HepG2 (cell line): ENCODE measurements at regions not wholly inside any gene's neighbourhood (a gene's known extent, or its start where the extent isn't known, plus 50 kb on each side); places are given as distances from the start of the nearest gene placed in this dataset.

Experiments
- PTBP1 ChIP-seq: fragments of 200-400 bp; formaldehyde crosslinking; IDR thresholded peaks from 2 replicates; pipeline ENCODE4 v1.6.1; 2018; ENCODE audit warnings: low read length, low read depth; ENCODE audit not compliant: poor library complexity, severe bottlenecking
- TBL1XR1 ChIP-seq: fragments of 150-350 bp; IDR thresholded peaks from 2 replicates; pipeline ENCODE4 v1.6.1; 2014; ENCODE audit warnings: borderline replicate concordance, low read length; ENCODE audit not compliant: partially characterized antibody

DNA sequence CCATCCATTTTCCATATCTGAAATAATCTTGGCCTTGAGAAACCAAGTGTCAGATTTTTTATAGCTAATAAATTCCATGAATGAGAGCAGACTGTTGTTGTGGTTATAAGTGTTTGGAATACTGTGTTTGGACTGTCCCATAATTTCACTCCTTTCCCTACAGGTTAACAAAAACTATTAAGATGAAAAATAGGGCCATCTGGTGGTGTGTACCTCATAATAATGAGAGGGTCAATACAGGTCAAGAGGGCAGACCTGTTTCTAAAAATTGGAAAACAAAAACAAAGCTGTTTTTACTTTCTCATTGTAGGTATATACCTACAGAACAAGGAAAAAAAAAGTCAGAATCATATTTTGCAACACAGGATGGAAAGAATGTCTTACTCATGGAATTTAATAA lies 553.8 kb upstream of the SGO1 start:
- TF ChIP-seq PTBP1 (no peak), TBL1XR1 (no peak)
